ENCODE measurements at regions not wholly inside any gene's neighbourhood (a gene's known extent, or its start where the extent isn't known, plus 50 kb on each side); places are given as distances from the start of the nearest gene placed in this dataset.
A peak's percentile ranks its signal among the peaks of the same experiment; 100 is the strongest.

GRCh38 chr22:46051646-46052045, 74.7 kb upstream of the WNT7B start:
- H3K9me3 ChIP-seq: no peaks in the 10 kb centered on the region
- H3K4me1 ChIP-seq: peaks cover 86% of the 10 kb centered on the region
- DNase-seq (peak; percentile 25), ATAC-seq (no peak)
- intact Hi-C loops (cut with DNase I): no loop called here
- no peak overlapping the region for H3K4me3 ChIP-seq
- no peak for TF ChIP-seq CTCF (IDR thresholded peaks at IDR 0.05)
- H3K27me3 ChIP-seq (ENCODE audit: low read depth): no peaks in the 10 kb centered on the region
- H3K36me3 ChIP-seq: peaks cover 6% of the 10 kb centered on the region
- H3K27ac ChIP-seq: peak overlapping the region; percentile 98

GRCh38 chr22:46052331-46052771, 75.4 kb upstream of the WNT7B start:
- Histone ChIP-seq H3K9me3 (no peaks in the 10 kb centered on the region), H3K4me3 (peak overlapping the region; percentile 87), H3K36me3 (peaks cover 6% of the 10 kb centered on the region), H3K4me1 (peaks cover 86% of the 10 kb centered on the region), H3K27ac (peak overlapping the region; percentile 98), H3K27me3 (ENCODE audit: low read depth) (no peaks in the 10 kb centered on the region)
- intact Hi-C loops (cut with DNase I): no loop called here
- DNase-seq (peak; percentile 44), ATAC-seq (no peak)
- TF ChIP-seq CTCF (IDR thresholded peaks at IDR 0.05): no peak

- ATAC-seq: peak; percentile 57 to 75
- H3K36me3 ChIP-seq: peaks cover 6% of the 10 kb centered on the region
- no peaks in the 10 kb centered on the region for H3K27me3 ChIP-seq (ENCODE audit: low read depth)
- DNase-seq: peak; percentile 72
- peak overlapping the region; percentile 87 for H3K4me3 ChIP-seq
- H3K4me1 ChIP-seq: peaks cover 86% of the 10 kb centered on the region
- intact Hi-C loops (cut with DNase I): no loop called here
- no peak for TF ChIP-seq CTCF (IDR thresholded peaks at IDR 0.05)
- H3K9me3 ChIP-seq: no peaks in the 10 kb centered on the region
- H3K27ac ChIP-seq: peak overlapping the region; percentile 98
Measured at GRCh38 chr22:46052801-46053562, 76.0 kb upstream of the WNT7B start.

GRCh38 chr22:46053563-46054090, 76.7 kb upstream of the WNT7B start:
- Histone ChIP-seq H3K9me3 (no peaks in the 10 kb centered on the region), H3K4me1 (peaks cover 86% of the 10 kb centered on the region), H3K27ac (peak overlapping the region; percentile 98), H3K36me3 (peaks cover 6% of the 10 kb centered on the region), H3K27me3 (ENCODE audit: low read depth) (no peaks in the 10 kb centered on the region), H3K4me3 (peak overlapping the region; percentile 87)
- peak; percentile 88 to 89 for ATAC-seq
- no peak for TF ChIP-seq CTCF (IDR thresholded peaks at IDR 0.05)
- intact Hi-C loops (cut with DNase I): no loop called here
- peak; percentile 87 for DNase-seq

- Histone ChIP-seq H3K36me3 (peaks cover 6% of the 10 kb centered on the region), H3K4me3 (peak overlapping the region; percentile 87), H3K9me3 (no peaks in the 10 kb centered on the region), H3K4me1 (peaks cover 87% of the 10 kb centered on the region), H3K27me3 (ENCODE audit: low read depth) (no peaks in the 10 kb centered on the region), H3K27ac (peak overlapping the region; percentile 98)
- intact Hi-C loops (cut with DNase I): no loop called here
- peak; percentile 75 for DNase-seq
- no peak for TF ChIP-seq CTCF (IDR thresholded peaks at IDR 0.05)
- peak; percentile 65 to 70 for ATAC-seq
Measured at GRCh38 chr22:46054091-46055073, 77.4 kb upstream of the WNT7B start.
